A673 (cell line): ENCODE measurements at regions not wholly inside any gene's neighbourhood (a gene's known extent, or its start where the extent isn't known, plus 50 kb on each side); places are given as distances from the start of the nearest gene placed in this dataset.

ENCODE experiments used
- EZH2 ChIP-seq: fragments of 200-600 bp; sonication (generic); IDR thresholded peaks from 2 replicates; pipeline ENCODE4 v1.6.1; 2017; ENCODE audit warnings: borderline replicate concordance, low read depth, mild to moderate bottlenecking, mixed read lengths, antibody characterized with exemption, low read length; ENCODE audit not compliant: poor library complexity, severe bottlenecking
- TF ChIP-seq, protein P1 (sequence below): fragments of 300-800, 200-600 bp; sonication (generic); conservative IDR thresholded peaks from 2 replicates; pipeline ENCODE4 v1.5.1; 2017; ENCODE audit warnings: low read depth, mild to moderate bottlenecking, antibody characterized with exemption, low read length, moderate library complexity, mixed read lengths

GRCh38 chr17:36861531-36861930 lies 75.7 kb upstream of the LHX1 start:
- TF ChIP-seq, protein P1, sequence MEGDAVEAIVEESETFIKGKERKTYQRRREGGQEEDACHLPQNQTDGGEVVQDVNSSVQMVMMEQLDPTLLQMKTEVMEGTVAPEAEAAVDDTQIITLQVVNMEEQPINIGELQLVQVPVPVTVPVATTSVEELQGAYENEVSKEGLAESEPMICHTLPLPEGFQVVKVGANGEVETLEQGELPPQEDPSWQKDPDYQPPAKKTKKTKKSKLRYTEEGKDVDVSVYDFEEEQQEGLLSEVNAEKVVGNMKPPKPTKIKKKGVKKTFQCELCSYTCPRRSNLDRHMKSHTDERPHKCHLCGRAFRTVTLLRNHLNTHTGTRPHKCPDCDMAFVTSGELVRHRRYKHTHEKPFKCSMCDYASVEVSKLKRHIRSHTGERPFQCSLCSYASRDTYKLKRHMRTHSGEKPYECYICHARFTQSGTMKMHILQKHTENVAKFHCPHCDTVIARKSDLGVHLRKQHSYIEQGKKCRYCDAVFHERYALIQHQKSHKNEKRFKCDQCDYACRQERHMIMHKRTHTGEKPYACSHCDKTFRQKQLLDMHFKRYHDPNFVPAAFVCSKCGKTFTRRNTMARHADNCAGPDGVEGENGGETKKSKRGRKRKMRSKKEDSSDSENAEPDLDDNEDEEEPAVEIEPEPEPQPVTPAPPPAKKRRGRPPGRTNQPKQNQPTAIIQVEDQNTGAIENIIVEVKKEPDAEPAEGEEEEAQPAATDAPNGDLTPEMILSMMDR = no peak
- no peak for TF ChIP-seq EZH2
